ENCODE measurements at regions not wholly inside any gene's neighbourhood (a gene's known extent, or its start where the extent isn't known, plus 50 kb on each side); places are given as distances from the start of the nearest gene placed in this dataset.

GRCh38 chr10:128360783-128361182 is 234.6 kb upstream of the MKI67 start:
- 54 to 56% methylated on average over 2 to 3 of the region's 3 CpGs for WGBS, 2 donors
- Histone ChIP-seq H3K4me1 (no peaks in the 10 kb centered on the region), H3K36me3 (no peaks in the 10 kb centered on the region), H3K27me3 (no peaks in the 10 kb centered on the region), H3K4me3 (no peak overlapping the region), H3K9me3 (no peaks in the 10 kb centered on the region), H3K27ac (no peak overlapping the region)
- TF ChIP-seq POLR2A (IDR thresholded peaks at IDR 0.05) (no peak), CTCF (IDR thresholded peaks at IDR 0.05) (no peak)
- DNase-seq: no peak
- intact Hi-C loops (cut with DNase I): no loop called here

DNA sequence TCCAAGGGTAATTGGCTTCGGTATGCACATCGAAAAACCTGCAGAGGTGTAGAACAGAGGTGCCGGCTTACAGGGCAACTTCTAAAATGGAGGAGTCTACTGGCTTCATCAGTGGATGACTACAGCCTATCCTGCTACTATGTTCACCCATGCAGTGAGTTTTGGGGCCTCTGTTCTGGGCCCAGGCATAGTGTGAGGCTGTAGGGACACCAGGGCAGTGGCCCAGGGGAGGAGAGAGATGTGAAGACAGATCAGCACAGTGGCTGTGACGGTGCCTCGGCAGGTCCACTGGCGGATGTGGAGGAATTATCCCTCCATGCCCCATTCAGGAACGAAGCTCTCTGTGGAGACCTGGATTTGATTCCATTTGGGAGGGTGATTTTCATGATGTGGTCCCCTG is 235.3 kb upstream of the MKI67 start:
- Histone ChIP-seq H3K27me3 (no peaks in the 10 kb centered on the region), H3K36me3 (no peaks in the 10 kb centered on the region), H3K9me3 (peaks cover 0 to 4% (median 0%) of the 10 kb centered on the region in 3 donors), H3K4me3 (no peak overlapping the region), H3K4me1 (no peaks in the 10 kb centered on the region), H3K27ac (no peak overlapping the region)
- TF ChIP-seq POLR2A (IDR thresholded peaks at IDR 0.05) (no peak), CTCF (IDR thresholded peaks at IDR 0.05) (no peak)
- intact Hi-C loops (cut with DNase I): no loop called here
- WGBS, 2 donors: 58 to 86% methylated on average over 5 to 6 of the region's 7 CpGs
- no peak for DNase-seq

- no peak overlapping the region for H3K27ac ChIP-seq
- H3K9me3 ChIP-seq: peaks cover 0 to 11% (median 0%) of the 10 kb centered on the region in 3 donors
- WGBS, 2 donors: 54 to 59% methylated on average over 4 of the region's 4 CpGs
- DNase-seq: no peak
- intact Hi-C loops (cut with DNase I): no loop called here
- TF ChIP-seq CTCF (IDR thresholded peaks at IDR 0.05): no peak
- no peak for TF ChIP-seq POLR2A (IDR thresholded peaks at IDR 0.05)
- H3K4me1 ChIP-seq: no peaks in the 10 kb centered on the region
- no peaks in the 10 kb centered on the region for H3K36me3 ChIP-seq
- H3K27me3 ChIP-seq: no peaks in the 10 kb centered on the region
- H3K4me3 ChIP-seq: no peak overlapping the region
Measured at GRCh38 chr10:128362514-128362913, 236.3 kb upstream of the MKI67 start.

GRCh38 chr10:128364631-128365030 is 238.4 kb upstream of the MKI67 start:
- no peaks in the 10 kb centered on the region for H3K4me1 ChIP-seq
- TF ChIP-seq CTCF (IDR thresholded peaks at IDR 0.05) (no peak), POLR2A (IDR thresholded peaks at IDR 0.05) (no peak)
- no peak overlapping the region for H3K27ac ChIP-seq
- no peak overlapping the region for H3K4me3 ChIP-seq
- 24 to 40% methylated on average over 3 of the region's 3 CpGs for WGBS, 2 donors
- DNase-seq: no peak
- intact Hi-C loops (cut with DNase I): no loop called here
- peaks cover 0 to 11% (median 0%) of the 10 kb centered on the region in 3 donors for H3K9me3 ChIP-seq
- no peaks in the 10 kb centered on the region for H3K27me3 ChIP-seq
- H3K36me3 ChIP-seq: no peaks in the 10 kb centered on the region

GRCh38 chr10:128365156-128365725 is 239.0 kb upstream of the MKI67 start:
- Histone ChIP-seq H3K9me3 (peaks cover 0 to 11% (median 0%) of the 10 kb centered on the region in 3 donors), H3K36me3 (no peaks in the 10 kb centered on the region), H3K27me3 (no peaks in the 10 kb centered on the region), H3K4me1 (no peaks in the 10 kb centered on the region), H3K27ac (no peak overlapping the region), H3K4me3 (no peak overlapping the region)
- 74 to 77% methylated on average over 14 to 16 of the region's 17 CpGs for WGBS, 2 donors
- DNase-seq: no peak
- no peak for TF ChIP-seq CTCF (IDR thresholded peaks at IDR 0.05)
- no peak for TF ChIP-seq POLR2A (IDR thresholded peaks at IDR 0.05)
- intact Hi-C loops (cut with DNase I): no loop called here
